T follicular helper cell (primary cell): ENCODE measurements at regions not wholly inside any gene's neighbourhood (a gene's known extent, or its start where the extent isn't known, plus 50 kb on each side); places are given as distances from the start of the nearest gene placed in this dataset.

ENCODE experiments used
- DNase-seq: peaks from one replicate; pipeline ENCODE4 v3.0.0-alpha.2; 2020; ENCODE audit warnings: low read depth

DNA sequence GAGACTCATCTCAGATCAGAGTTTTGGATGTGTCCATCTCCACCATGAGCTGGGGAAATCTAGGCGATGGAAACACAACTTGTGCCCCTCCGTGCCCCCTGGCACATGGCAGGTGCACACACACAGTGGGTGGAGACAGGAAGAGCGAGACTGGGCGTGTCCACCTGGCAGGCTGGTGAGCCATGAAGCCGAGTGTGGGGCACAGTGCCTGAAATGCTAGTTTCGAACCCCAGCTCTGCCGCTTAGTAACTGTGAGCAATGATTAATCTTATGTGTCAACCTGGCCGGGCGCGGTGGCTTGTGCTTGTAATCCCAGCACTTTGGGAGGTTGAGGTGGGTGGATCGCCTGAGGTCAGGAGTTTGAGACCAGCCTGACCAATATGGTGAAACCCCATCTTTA is 80.8 kb upstream of the RNU6ATAC start:
- no peak for DNase-seq

DNA sequence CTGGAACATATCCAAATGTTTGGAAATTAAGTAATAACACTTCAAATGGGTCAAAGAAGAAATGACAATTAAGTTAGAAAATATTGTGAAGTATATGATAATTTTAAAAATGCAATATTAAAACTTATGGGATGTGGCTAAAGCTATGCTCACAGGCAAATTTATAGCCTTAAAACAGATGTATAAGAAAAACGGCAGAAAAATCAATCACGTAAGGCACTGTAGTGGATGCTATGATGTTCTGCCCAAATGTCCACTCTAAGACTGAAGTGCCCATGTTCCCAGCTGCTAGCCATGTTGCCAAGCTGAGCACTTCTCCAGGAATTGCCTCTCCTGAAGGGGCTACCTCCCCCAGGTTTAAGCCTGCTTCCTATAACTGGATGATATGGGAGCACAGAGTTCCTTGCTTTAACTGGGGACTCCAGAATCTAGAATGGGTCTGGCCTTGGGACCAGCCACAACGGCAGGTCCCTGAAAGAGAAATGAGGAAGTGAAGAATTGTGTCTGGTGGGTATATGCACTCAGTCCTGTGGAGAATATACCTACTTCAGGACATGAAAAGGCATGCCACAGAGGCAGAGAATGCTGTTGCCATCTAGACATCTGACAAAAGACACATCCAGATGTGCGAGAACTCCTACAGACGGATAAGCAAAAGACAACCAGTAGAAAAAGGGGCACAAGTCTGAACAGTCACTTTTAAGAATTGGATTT is 78.2 kb upstream of the RXRA start:
- no peak for DNase-seq

- DNase-seq = no peak
Observed at GRCh38 chr9:134251296-134252069, 74.8 kb upstream of the RXRA start.

GRCh38 chr9:134252084-134252830 is 74.0 kb upstream of the RXRA start:
- no peak for DNase-seq

DNA sequence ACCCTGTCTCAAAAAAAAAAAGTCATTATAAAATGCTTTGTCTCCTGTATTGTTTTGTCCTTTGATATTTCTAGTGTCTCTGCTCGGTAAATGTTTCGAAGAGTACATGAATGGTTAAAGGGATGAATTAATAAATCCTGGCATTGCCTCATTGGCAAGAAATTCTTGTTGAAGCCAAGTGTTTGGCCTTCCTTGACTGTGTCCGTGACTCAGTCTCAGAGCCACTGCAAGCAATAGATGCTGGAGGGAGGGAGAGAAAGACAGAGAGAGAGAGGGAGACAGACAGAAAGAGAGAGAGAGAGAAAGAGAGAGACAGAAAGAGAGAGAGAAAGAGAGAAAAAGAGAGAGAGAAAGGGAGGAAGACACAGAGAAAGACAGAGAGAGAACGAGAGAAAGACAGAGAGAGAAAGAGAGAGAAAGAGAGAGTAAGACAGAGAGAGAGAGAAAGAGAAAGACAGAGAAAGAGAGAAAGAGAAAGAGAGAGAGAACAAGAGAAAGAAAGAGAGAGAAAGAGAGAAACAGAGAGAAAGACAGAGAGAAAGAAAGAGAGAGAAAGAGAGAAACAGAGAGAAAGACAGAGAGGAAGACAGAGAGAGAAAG is 72.5 kb upstream of the RXRA start:
- no peak for DNase-seq

- no peak for DNase-seq
Observed at GRCh38 chr9:134258332-134258731, 67.9 kb upstream of the RXRA start.

DNA sequence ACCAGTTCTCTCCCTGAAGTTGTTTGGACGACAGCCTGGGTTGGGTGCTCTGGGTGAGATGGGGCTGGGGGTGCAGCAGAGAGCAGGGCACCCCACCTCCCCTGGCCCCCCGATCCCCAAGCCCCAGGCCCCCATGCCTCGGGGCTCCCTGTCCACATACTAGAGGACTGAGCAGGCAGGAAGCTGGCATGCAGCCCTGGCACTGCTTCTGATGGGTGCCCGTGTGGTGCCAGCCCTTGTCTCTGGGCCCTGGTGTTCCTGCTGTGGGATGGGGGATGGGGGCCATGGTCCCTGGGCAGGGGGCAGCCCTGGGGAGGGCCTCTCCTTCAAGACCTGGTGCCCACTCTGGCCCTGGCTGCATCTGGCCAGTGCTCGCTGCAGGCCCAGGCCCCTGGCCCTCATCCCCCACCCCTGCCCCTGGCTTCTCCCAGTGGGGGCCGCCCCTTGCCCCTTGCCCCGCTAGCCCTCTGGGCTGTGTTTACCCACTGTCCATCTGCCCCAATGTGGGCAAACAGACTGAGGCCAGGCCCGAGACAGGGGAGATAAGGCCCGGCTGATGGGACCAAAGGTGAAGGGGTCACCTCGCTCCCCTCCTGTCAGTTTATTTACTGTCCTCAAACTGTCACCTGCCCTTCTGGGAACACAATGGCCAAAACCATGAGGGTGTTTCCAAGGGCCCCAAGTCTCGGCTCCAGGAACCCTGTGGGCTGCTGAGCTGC is 67.3 kb upstream of the RXRA start:
- DNase-seq = no peak

- no peak for DNase-seq
Observed at GRCh38 chr9:134259708-134260107, 66.5 kb upstream of the RXRA start.

- no peak for DNase-seq
Observed at GRCh38 chr9:134260801-134261200, 65.5 kb upstream of the RXRA start.

- DNase-seq = no peak
Observed at GRCh38 chr9:134262035-134262434, 64.2 kb upstream of the RXRA start.

DNA sequence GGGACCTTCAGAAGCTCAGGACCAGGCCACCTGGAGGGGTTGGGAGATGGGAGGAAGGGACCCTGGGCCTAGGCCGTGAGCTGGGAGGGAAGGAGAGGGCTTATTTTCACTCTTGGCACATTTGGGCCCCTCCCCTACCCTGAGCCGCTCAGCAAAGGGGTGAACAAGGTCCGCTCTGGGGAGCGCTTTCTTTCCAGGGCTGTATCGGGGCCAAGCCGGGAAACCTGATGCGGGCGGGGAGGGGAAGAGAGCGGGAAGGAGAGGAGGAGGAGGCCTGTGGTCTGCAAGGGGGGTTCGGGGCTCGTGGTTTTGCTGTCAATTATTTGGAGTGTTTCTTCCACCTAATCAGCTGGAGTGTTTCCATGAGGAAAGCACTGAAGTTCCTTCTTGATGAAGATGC is 62.7 kb upstream of the RXRA start:
- DNase-seq = no peak

- no peak for DNase-seq
Observed at GRCh38 chr9:134264169-134264568, 62.1 kb upstream of the RXRA start.

DNA sequence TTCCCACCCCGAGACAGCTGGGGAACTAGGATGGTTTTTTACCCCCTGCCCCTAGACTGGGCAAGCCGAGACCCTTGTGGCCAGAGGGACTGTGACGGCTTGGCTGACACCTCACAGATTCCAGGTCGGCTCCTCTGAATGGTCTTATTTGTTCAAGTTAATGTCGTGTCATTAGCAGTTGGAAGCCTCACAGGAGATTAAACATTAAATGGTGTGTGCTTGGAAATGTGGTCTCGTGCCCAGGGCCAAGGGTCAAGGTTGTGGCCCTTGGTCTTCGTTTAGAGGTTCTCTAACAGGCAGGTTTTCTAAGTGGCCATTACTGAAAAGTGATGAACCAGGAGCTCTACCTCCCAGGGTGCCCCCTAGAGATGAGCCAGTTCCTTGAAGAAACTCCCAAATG is 61.2 kb upstream of the RXRA start:
- DNase-seq = no peak

- DNase-seq = no peak
Observed at GRCh38 chr9:134266418-134266817, 59.8 kb upstream of the RXRA start.

DNA sequence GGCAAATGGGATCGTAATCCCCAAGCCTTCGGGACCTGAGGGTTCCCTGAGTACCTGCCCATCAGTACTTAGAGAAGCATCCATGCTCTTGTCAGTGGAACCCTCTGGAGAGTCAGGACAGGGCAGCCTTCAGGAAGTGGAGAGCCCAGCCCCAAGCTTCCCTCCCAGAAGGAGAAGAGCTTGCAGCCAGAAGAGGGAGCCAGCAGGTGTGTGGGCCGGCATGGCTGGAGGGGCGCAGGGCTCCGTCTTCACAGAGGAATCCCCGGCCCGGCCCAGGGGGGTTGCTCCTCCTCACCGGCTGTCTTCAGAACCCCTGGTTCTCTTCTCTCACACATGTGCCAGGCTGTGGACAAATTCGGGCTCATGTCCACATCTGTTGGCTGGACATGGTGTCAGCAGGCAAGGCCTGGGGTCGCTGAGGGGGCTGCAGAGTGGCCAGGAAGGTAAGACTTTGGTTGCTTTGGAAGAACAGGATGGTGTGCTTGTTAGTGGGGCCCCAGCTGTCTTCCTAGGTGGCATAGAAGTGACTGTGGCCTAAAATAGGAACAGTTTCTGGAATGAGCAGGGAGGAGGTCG is 58.9 kb upstream of the RXRA start:
- no peak for DNase-seq

DNA sequence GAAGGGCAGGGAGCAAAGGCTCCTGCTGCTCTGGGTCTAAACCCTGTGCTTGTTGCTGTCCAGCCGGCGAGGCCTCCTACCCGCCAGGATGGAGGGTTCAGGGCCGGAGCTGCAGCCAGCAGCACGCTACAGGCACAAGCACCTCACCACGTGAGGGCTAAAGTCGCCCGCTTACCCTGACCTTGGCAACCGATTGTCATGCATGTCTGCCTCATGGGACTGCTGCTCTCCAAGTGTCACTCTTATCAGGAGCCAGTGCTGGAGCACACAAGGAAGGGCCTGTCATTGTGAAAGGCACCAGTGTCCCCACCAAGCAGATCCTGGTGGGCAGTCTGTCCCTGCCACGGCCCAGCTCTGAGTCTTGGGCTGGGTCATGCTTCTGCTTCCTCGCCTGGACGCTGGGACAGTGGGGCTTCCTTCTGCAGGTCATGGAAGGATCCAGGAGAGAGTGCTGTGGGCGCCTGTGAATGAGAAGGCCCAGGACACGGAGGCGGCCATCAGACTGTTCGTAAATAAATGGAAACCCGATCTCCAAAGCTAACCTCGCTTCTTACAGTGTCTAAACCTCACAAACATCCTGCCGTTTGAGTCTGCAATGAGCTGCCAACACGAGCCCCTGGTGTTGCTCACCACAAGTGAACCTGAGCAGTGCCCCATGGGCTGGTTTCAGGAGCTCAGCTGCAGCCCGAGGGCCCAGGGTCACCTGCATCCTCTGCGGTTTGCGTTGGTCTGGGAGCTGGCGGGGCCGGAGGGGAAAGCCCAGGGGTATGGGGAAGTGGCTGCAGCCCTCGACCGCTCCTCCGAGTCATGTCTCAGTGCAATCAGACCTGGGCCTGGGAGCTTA is 58.2 kb upstream of the RXRA start:
- DNase-seq = no peak

DNA sequence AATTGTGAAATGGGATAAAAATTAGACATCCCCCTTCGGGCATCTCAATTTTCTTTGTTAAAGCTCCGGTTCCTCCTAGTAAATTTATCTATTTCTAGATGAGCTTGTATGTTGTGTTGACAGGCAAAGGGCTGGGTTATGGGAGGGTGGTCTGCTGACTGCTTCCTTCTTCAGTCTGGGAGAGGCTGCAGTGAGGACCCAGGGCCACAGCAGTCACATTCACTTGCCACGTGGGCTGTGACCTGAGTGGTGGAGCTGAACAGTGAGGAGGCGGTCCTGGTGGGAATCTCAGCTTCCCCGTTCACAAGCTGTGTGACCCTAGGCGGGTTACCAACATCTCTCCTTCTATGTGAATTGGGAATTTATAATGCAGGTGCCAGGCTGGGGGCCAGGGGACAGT is 57.5 kb upstream of the RXRA start:
- DNase-seq = no peak

GRCh38 chr9:134271338-134272301 is 54.6 kb upstream of the RXRA start:
- no peak for DNase-seq

GRCh38 chr9:134272302-134273023 is 53.8 kb upstream of the RXRA start:
- no peak for DNase-seq
